ENCODE measurements at regions not wholly inside any gene's neighbourhood (a gene's known extent, or its start where the extent isn't known, plus 50 kb on each side); places are given as distances from the start of the nearest gene placed in this dataset.

DNA sequence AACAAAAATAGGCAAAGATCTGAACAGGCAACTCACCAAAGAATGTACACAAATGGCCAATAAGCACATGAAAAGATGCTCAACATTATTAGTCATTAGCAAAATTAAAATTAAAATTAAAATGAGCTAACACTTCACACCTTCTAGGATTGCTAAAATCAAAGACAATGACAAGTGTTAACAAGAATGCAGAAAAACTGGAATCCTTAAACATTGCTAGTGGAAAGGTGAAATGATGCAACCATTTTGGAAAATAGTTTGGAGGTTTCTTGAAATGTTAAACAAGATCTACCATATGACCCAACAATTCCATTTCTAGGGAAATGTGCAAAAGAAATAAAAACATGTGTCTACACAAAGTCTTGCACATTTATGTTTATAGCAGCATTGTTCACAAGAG lies 75.5 kb upstream of the DST start:
- Histone ChIP-seq H3K4me1 (peaks cover 0 to 19% (median 15%) of the 10 kb centered on the region in 4 donors), H3K9me3 (no peaks in the 10 kb centered on the region), H3K36me3 (no peaks in the 10 kb centered on the region), H3K27me3 (no peaks in the 10 kb centered on the region), H3K27ac (no peak overlapping the region), H3K4me3 (no peak overlapping the region)
- no peak for DNase-seq
- TF ChIP-seq POLR2A (IDR thresholded peaks at IDR 0.05) (no peak), POLR2AphosphoS5 (IDR thresholded peaks at IDR 0.05) (no peak)
- TF ChIP-seq, protein P1, sequence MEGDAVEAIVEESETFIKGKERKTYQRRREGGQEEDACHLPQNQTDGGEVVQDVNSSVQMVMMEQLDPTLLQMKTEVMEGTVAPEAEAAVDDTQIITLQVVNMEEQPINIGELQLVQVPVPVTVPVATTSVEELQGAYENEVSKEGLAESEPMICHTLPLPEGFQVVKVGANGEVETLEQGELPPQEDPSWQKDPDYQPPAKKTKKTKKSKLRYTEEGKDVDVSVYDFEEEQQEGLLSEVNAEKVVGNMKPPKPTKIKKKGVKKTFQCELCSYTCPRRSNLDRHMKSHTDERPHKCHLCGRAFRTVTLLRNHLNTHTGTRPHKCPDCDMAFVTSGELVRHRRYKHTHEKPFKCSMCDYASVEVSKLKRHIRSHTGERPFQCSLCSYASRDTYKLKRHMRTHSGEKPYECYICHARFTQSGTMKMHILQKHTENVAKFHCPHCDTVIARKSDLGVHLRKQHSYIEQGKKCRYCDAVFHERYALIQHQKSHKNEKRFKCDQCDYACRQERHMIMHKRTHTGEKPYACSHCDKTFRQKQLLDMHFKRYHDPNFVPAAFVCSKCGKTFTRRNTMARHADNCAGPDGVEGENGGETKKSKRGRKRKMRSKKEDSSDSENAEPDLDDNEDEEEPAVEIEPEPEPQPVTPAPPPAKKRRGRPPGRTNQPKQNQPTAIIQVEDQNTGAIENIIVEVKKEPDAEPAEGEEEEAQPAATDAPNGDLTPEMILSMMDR (IDR thresholded peaks at IDR 0.05): no peak
- no peak for ATAC-seq (ENCODE audit: low FRiP score in 2 of 2)

DNA sequence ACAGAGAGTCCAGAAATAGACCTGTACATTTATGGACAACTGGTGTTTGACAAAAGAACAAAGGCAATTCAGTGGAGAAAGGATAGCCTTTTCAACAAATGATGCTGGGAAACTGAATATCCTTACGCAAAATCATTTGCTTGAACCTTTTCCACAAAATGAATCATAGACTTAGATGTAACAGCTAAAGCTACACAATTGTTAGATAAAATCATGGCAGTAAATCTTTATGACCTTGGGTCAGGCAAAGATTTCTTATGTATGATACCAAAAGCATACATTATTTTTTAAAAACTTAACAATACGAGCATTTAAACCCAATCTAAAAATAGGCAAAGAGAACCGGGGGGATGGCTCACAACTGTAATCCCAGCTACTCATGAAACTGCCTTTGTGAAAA lies 73.5 kb upstream of the DST start:
- TF ChIP-seq EP300 (IDR thresholded peaks at IDR 0.05) (no peak), POLR2A (IDR thresholded peaks at IDR 0.05) (no peak), POLR2AphosphoS5 (IDR thresholded peaks at IDR 0.05) (no peak)
- TF ChIP-seq, protein P1 (IDR thresholded peaks at IDR 0.05): no peak
- 94 to 97% methylated on average over 3 of the region's 3 CpGs for WGBS, 2 donors
- DNase-seq: no peak
- no peak overlapping the region for H3K27ac ChIP-seq
- peaks cover 0 to 22% (median 15%) of the 10 kb centered on the region in 4 donors for H3K4me1 ChIP-seq
- no peak for ATAC-seq (ENCODE audit: low FRiP score in 2 of 2)
- H3K27me3 ChIP-seq: no peaks in the 10 kb centered on the region
- no peak overlapping the region for H3K4me3 ChIP-seq
- no peaks in the 10 kb centered on the region for H3K36me3 ChIP-seq
- H3K9me3 ChIP-seq: no peaks in the 10 kb centered on the region

DNA sequence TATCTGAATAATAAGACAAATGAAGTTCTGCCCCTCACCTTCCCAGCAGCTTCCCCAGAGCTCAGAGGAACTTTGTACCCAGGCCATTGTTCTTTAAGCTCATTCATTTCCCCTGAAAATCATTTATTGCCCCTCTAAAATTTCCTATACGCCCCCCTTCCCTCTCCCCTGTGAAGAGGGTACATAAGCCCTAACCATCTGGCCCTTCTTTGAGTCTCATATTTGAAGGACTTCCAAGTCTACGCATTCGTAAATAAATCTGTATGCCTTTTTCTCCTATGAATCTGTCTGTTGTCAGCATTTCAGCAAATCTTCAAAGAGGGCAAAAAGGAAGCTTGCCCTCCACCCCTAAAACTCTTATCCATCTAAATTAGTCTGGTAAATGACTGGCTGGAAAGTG lies 73.1 kb upstream of the DST start:
- Histone ChIP-seq H3K27ac (peak overlapping the region in 3 of 4 donors; percentile 27 to 54 (median 53)), H3K27me3 (no peaks in the 10 kb centered on the region), H3K36me3 (no peaks in the 10 kb centered on the region), H3K4me3 (no peak overlapping the region), H3K4me1 (peaks cover 0 to 22% (median 15%) of the 10 kb centered on the region in 4 donors), H3K9me3 (no peaks in the 10 kb centered on the region)
- TF ChIP-seq, protein P1 (IDR thresholded peaks at IDR 0.05): no peak
- no peak for TF ChIP-seq POLR2A (IDR thresholded peaks at IDR 0.05)
- DNase-seq (no peak), ATAC-seq (ENCODE audit: low FRiP score in 2 of 2) (no peak)
- WGBS, 2 donors: 91 to 92% methylated on average over 3 of the region's 3 CpGs

DNA sequence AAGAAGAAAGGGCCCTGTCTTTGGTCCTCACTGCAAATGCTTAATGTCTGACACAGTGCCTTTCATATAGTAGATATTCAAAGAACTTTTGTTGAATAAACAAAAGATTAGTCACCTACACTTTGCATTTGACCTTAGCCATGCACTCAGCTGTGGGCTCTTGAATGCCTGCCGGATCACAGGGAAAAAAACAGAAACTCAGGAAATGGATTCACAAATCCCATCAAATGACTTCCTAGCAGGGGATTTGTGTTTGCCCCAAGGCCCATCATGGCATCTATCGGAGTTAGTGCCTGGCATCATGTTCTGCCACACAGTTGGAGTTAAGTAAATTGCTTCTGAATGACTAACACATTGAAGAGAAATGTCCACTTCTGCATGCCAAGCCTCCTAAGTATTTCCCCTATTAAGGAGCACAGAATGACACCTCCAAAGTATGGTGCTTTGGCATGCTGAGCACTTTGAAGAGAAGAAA lies 72.3 kb upstream of the DST start:
- TF ChIP-seq EP300 (IDR thresholded peaks at IDR 0.05) (peak in 1 of 4 donors; percentile 51), POLR2AphosphoS5 (IDR thresholded peaks at IDR 0.05) (peak in 1 of 2 donors; percentile 27), POLR2A (IDR thresholded peaks at IDR 0.05) (no peak)
- 6 to 49% methylated on average over 2 of the region's 2 CpGs for WGBS, 2 donors
- no peaks in the 10 kb centered on the region for H3K9me3 ChIP-seq
- H3K36me3 ChIP-seq: no peaks in the 10 kb centered on the region
- H3K27me3 ChIP-seq: no peaks in the 10 kb centered on the region
- H3K4me3 ChIP-seq: no peak overlapping the region
- H3K4me1 ChIP-seq: peaks cover 0 to 22% (median 15%) of the 10 kb centered on the region in 4 donors
- peak overlapping the region; percentile 4 to 54 (median 40) for H3K27ac ChIP-seq
- DNase-seq (peak in 1 of 2 donors; percentile 31), ATAC-seq (ENCODE audit: low FRiP score in 2 of 2) (peak; percentile 40 to 74)

DNA sequence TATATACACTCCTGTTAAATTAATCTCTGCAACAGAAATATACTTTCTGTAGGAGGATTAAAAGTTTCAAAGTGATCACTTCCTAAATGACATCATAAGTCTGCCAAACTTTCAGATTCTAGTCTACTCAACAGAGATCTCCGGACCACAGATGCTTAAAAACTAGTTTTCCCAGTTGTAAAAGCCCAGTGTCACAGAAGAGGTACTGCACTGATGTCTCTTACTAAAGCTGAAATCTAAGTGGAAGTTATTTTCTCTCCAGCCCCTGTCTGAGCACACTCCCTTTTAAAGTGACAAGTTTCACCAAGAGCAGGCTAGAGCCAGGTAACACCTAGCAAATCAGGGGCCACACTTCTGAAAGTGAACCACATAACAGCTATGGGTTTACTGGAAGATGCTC lies 71.6 kb upstream of the DST start:
- 70 to 80% methylated on average over 1 of the region's 1 CpG for WGBS, 2 donors
- no peaks in the 10 kb centered on the region for H3K27me3 ChIP-seq
- DNase-seq (no peak), ATAC-seq (ENCODE audit: low FRiP score in 2 of 2) (peak in 1 of 2 donors; percentile 7)
- H3K27ac ChIP-seq: peak overlapping the region in 2 of 4 donors; percentile 19 to 54
- no peak for TF ChIP-seq POLR2A (IDR thresholded peaks at IDR 0.05)
- no peak for TF ChIP-seq EP300 (IDR thresholded peaks at IDR 0.05)
- TF ChIP-seq POLR2AphosphoS5 (IDR thresholded peaks at IDR 0.05): no peak
- TF ChIP-seq, protein P1 (IDR thresholded peaks at IDR 0.05): no peak
- no peaks in the 10 kb centered on the region for H3K36me3 ChIP-seq
- H3K9me3 ChIP-seq: no peaks in the 10 kb centered on the region
- H3K4me1 ChIP-seq: peaks cover 0 to 22% (median 15%) of the 10 kb centered on the region in 4 donors
- H3K4me3 ChIP-seq: no peak overlapping the region

All from upper lobe of left lung (tissue), 6 donors.